ENCODE measurements at regions not wholly inside any gene's neighbourhood (a gene's known extent, or its start where the extent isn't known, plus 50 kb on each side); places are given as distances from the start of the nearest gene placed in this dataset.

DNA sequence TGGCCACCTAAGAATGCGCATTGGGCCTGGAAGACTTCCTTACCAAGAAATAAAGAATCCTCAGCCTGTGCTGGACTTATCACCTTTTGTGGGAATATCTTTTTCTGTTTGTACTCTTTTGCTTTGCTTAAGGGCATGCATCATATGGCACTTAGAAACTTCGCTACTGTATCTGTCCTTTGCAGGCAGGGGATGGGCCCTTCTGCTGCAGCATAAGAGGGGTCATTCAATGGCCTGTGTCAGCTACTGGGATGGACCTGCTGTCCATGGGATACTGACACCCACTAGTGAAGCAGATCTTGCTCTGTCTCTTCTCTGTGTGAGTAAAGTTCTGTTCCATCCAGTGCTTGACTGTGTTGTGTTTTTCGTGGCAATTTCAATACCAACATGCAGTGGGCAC, 239.0 kb upstream of the JUN start:
- H4K20me1 ChIP-seq (ENCODE audit: insufficient read depth): no peaks in the 10 kb centered on the region
- no peaks in the 10 kb centered on the region for H3K36me3 ChIP-seq (ENCODE audit: insufficient read depth, low read length)
- no peaks in the 10 kb centered on the region for H3K27me3 ChIP-seq (ENCODE audit: insufficient read depth, low read depth, low read length)
- H3K4me2 ChIP-seq (ENCODE audit: low read length): no peak overlapping the region
- no peaks in the 10 kb centered on the region for H3K9me2 ChIP-seq (ENCODE audit: insufficient read depth, low read length)
- no peak overlapping the region for H3K9ac ChIP-seq (ENCODE audit: low read length)
- H2AFZ ChIP-seq (ENCODE audit: low read depth, low read length): no peak overlapping the region
- H3K9me3 ChIP-seq (ENCODE audit: low read length): no peaks in the 10 kb centered on the region
- no peak overlapping the region for H3K4me3 ChIP-seq (ENCODE audit: low read length)
- H3K79me2 ChIP-seq (replicated peaks; ENCODE audit: insufficient read depth, low read length): no peaks in the 10 kb centered on the region
- TF ChIP-seq TAF1 (IDR thresholded peaks at IDR 0.05; ENCODE audit: low read depth) (no peak), RAD21 (conservative IDR thresholded peaks at IDR 0.05) (no peak), POLR2AphosphoS5 (IDR thresholded peaks at IDR 0.05) (no peak), EZH2 (IDR thresholded peaks at IDR 0.05; ENCODE audit: borderline replicate concordance, insufficient read depth, low read length, poor library complexity, severe bottlenecking) (no peak), MXI1 (conservative IDR thresholded peaks at IDR 0.05; ENCODE audit: poor library complexity, severe bottlenecking) (no peak), EP300 (conservative IDR thresholded peaks at IDR 0.05; ENCODE audit: poor library complexity, severe bottlenecking) (no peak), SMC3 (conservative IDR thresholded peaks at IDR 0.05; ENCODE audit: poor library complexity) (no peak)
- TF ChIP-seq, protein P1, sequence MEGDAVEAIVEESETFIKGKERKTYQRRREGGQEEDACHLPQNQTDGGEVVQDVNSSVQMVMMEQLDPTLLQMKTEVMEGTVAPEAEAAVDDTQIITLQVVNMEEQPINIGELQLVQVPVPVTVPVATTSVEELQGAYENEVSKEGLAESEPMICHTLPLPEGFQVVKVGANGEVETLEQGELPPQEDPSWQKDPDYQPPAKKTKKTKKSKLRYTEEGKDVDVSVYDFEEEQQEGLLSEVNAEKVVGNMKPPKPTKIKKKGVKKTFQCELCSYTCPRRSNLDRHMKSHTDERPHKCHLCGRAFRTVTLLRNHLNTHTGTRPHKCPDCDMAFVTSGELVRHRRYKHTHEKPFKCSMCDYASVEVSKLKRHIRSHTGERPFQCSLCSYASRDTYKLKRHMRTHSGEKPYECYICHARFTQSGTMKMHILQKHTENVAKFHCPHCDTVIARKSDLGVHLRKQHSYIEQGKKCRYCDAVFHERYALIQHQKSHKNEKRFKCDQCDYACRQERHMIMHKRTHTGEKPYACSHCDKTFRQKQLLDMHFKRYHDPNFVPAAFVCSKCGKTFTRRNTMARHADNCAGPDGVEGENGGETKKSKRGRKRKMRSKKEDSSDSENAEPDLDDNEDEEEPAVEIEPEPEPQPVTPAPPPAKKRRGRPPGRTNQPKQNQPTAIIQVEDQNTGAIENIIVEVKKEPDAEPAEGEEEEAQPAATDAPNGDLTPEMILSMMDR (IDR thresholded peaks at IDR 0.05; ENCODE audit: poor library complexity, severe bottlenecking): no peak
- TF ChIP-seq, protein P2, sequence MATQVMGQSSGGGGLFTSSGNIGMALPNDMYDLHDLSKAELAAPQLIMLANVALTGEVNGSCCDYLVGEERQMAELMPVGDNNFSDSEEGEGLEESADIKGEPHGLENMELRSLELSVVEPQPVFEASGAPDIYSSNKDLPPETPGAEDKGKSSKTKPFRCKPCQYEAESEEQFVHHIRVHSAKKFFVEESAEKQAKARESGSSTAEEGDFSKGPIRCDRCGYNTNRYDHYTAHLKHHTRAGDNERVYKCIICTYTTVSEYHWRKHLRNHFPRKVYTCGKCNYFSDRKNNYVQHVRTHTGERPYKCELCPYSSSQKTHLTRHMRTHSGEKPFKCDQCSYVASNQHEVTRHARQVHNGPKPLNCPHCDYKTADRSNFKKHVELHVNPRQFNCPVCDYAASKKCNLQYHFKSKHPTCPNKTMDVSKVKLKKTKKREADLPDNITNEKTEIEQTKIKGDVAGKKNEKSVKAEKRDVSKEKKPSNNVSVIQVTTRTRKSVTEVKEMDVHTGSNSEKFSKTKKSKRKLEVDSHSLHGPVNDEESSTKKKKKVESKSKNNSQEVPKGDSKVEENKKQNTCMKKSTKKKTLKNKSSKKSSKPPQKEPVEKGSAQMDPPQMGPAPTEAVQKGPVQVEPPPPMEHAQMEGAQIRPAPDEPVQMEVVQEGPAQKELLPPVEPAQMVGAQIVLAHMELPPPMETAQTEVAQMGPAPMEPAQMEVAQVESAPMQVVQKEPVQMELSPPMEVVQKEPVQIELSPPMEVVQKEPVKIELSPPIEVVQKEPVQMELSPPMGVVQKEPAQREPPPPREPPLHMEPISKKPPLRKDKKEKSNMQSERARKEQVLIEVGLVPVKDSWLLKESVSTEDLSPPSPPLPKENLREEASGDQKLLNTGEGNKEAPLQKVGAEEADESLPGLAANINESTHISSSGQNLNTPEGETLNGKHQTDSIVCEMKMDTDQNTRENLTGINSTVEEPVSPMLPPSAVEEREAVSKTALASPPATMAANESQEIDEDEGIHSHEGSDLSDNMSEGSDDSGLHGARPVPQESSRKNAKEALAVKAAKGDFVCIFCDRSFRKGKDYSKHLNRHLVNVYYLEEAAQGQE (IDR thresholded peaks at IDR 0.05; ENCODE audit: borderline replicate concordance): no peak
- H3F3A ChIP-seq (ENCODE audit: insufficient read depth, low read length, poor library complexity, severe bottlenecking): no peaks in the 10 kb centered on the region
- H3K27ac ChIP-seq (ENCODE audit: low read length): no peak overlapping the region

DNA sequence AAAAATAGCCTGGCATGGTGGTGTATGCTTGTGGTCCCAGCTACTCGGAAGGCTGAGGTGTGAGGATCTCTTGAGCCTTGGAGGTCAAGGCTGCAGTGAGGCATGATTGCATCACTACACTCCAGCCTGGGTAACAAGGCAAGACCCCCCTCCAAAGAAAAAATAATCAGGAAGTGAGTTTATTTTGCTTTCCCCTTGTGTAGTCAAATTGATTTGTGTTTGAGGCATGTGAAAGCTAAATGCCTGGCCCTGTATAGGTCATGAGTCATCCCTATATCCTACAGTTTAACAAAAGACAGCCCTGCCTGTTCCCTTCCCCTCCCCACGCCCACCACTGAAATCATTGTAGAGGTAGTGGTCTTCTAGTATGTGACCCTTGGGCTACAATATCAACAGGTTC, 241.4 kb upstream of the JUN start:
- Histone ChIP-seq H3K4me3 (ENCODE audit: low read length) (no peak overlapping the region), H3K27me3 (ENCODE audit: insufficient read depth, low read depth, low read length) (no peaks in the 10 kb centered on the region), H3K4me2 (ENCODE audit: low read length) (no peak overlapping the region), H3K9me2 (ENCODE audit: insufficient read depth, low read length) (no peaks in the 10 kb centered on the region), H2AFZ (ENCODE audit: low read depth, low read length) (no peak overlapping the region), H3K36me3 (ENCODE audit: insufficient read depth, low read length) (no peaks in the 10 kb centered on the region), H3K9me3 (ENCODE audit: low read length) (no peaks in the 10 kb centered on the region), H3K9ac (ENCODE audit: low read length) (no peak overlapping the region), H3K27ac (ENCODE audit: low read length) (no peak overlapping the region), H3F3A (ENCODE audit: insufficient read depth, low read length, poor library complexity, severe bottlenecking) (no peaks in the 10 kb centered on the region), H4K20me1 (ENCODE audit: insufficient read depth) (no peaks in the 10 kb centered on the region), H3K79me2 (replicated peaks; ENCODE audit: insufficient read depth, low read length) (no peaks in the 10 kb centered on the region)
- TF ChIP-seq, protein P2 (IDR thresholded peaks at IDR 0.05; ENCODE audit: borderline replicate concordance): no peak
- TF ChIP-seq EZH2 (IDR thresholded peaks at IDR 0.05; ENCODE audit: borderline replicate concordance, insufficient read depth, low read length, poor library complexity, severe bottlenecking) (no peak), TAF1 (IDR thresholded peaks at IDR 0.05; ENCODE audit: low read depth) (no peak), RAD21 (conservative IDR thresholded peaks at IDR 0.05) (no peak), MXI1 (conservative IDR thresholded peaks at IDR 0.05; ENCODE audit: poor library complexity, severe bottlenecking) (no peak), SMC3 (conservative IDR thresholded peaks at IDR 0.05; ENCODE audit: poor library complexity) (no peak), EP300 (conservative IDR thresholded peaks at IDR 0.05; ENCODE audit: poor library complexity, severe bottlenecking) (no peak), POLR2AphosphoS5 (IDR thresholded peaks at IDR 0.05) (no peak)
- TF ChIP-seq, protein P1 (IDR thresholded peaks at IDR 0.05; ENCODE audit: poor library complexity, severe bottlenecking): no peak
